OCI-LY7 (cell line): ENCODE measurements at regions not wholly inside any gene's neighbourhood (a gene's known extent, or its start where the extent isn't known, plus 50 kb on each side); places are given as distances from the start of the nearest gene placed in this dataset.

Source experiments
- CTCF ChIP-seq: fragments of 200-600 bp; sonication (generic); conservative IDR thresholded peaks from 2 replicates; pipeline ENCODE4 v1.5.1; 2014; ENCODE audit warnings: mild to moderate bottlenecking, antibody characterized with exemption, low read length, moderate library complexity, mixed read lengths
- EZH2phosphoT487 ChIP-seq: fragments of 200-600 bp; sonication (generic); IDR thresholded peaks from 2 replicates; pipeline ENCODE4 v1.6.1; 2018; ENCODE audit warnings: low read depth, borderline replicate concordance, mild to moderate bottlenecking, mixed run types, antibody characterized with exemption, low read length, moderate library complexity, mixed read lengths

GRCh38 chr5:39732166-39732565 is 307.4 kb upstream of the DAB2 start:
- TF ChIP-seq CTCF (no peak), EZH2phosphoT487 (no peak)
